HCT116 (cell line): ENCODE measurements at regions not wholly inside any gene's neighbourhood (a gene's known extent, or its start where the extent isn't known, plus 50 kb on each side); places are given as distances from the start of the nearest gene placed in this dataset.

ENCODE experiments used
- ATAC-seq: fragments of 200-7000 bp; cut with Tn5 transposase; 2 replicates; pipeline ENCODE4 v1.9.1; 2020; ENCODE audit warnings: mild to moderate bottlenecking, moderate library complexity
- BruUV-seq: library from RNA; stranded (reverse); fragments of 400-500 nt; replicated peaks from 2 replicates; lab custom pipeline; 2021; lab: Mats Ljungman, UMichigan
- CTCF ChIA-PET: fragments of 300-600 bp; sonication (Branson Sonifier 250); formaldehyde crosslinking; loops from one replicate; lab custom pipeline; 2021; ENCODE audit warnings: antibody characterized with exemption; lab: Charles Lee
- POLR2A ChIA-PET: fragments of 300-600, 350-600 bp; sonication (Branson Sonifier 250); formaldehyde crosslinking; loops from one replicate; lab custom pipeline; 2021; ENCODE audit warnings: antibody characterized with exemption; lab: Charles Lee
- RAD21 ChIA-PET, 2 experiments: fragments of 300-600 bp; sonication (Branson Sonifier 250); formaldehyde crosslinking; loops; one replicate each; lab custom pipeline; 2023; ENCODE audit warnings: low total read pairs in 2 of 2; ENCODE audit not compliant: uncharacterized antibody in 2 of 2, unreplicated experiment in 2 of 2, low non-redundant PET in 1 of 2; lab: Charles Lee
- DNase-seq: peaks from one replicate; pipeline ENCODE4 v3.0.0-alpha.2; 2010; ENCODE audit warnings: low read depth, low spot score
- H2AFZ ChIP-seq: fragments of 200-600 bp; shearing (Covaris generic), sonication (generic); 2 replicates; pipeline ENCODE4 v1.6.1; 2017; ENCODE audit warnings: low read depth, mixed run types, mixed read lengths, antibody characterized with exemption, low read length; ENCODE audit not compliant: poor library complexity, severe bottlenecking
- H3K27ac ChIP-seq: 2 replicates; pipeline ENCODE4 v1.5.1; 2012; ENCODE audit warnings: low read depth, low read length
- H3K27me3 ChIP-seq: fragments of 200-600 bp; sonication (generic); 2 replicates; pipeline ENCODE4 v1.6.1; 2016; ENCODE audit warnings: mixed run types, low read length, mixed read lengths; ENCODE audit not compliant: insufficient read depth
- H3K36me3 ChIP-seq, 2 experiments: fragments of 200-500 bp in 1 of 2; fragments of 200-600 bp in 1 of 2; sonication (Bioruptor generic) in 1 of 2; sonication (generic) in 1 of 2; 2 replicates each; pipeline versions ENCODE4 v1.5.1 to v1.6.1; 2014 to 2016; ENCODE audit warnings: low read length in 2 of 2, inconsistent platforms in 1 of 2, mixed read lengths in 1 of 2, mixed run types in 1 of 2; ENCODE audit not compliant: insufficient read depth in 2 of 2, control insufficient read depth in 1 of 2
- H3K4me1 ChIP-seq, 2 experiments: fragments of 200-600 bp in 1 of 2; sonication (generic) in 1 of 2; 2 replicates each; pipeline versions ENCODE4 v1.5.1 to v1.6.1; 2012 to 2017; ENCODE audit warnings: low read length in 2 of 2, inconsistent platforms in 1 of 2, mild to moderate bottlenecking in 1 of 2, mixed read lengths in 1 of 2, mixed run types in 1 of 2, moderate library complexity in 1 of 2; ENCODE audit not compliant: insufficient read depth in 2 of 2, control insufficient read depth in 1 of 2
- H3K4me2 ChIP-seq: fragments of 200-600 bp; sonication (generic); 2 replicates; pipeline ENCODE4 v1.6.1; 2017; ENCODE audit warnings: mixed run types, low read length, mixed read lengths
- H3K4me3 ChIP-seq, 2 experiments: fragments of 200-600 bp in 1 of 2; sonication (generic) in 1 of 2; replicated peaks in 1 of 2; 2 replicates each; pipeline ENCODE4 v1.5.1; 2011 to 2016; ENCODE audit warnings: low read length in 2 of 2, control low read depth in 1 of 2, low read depth in 1 of 2, mild to moderate bottlenecking in 1 of 2, mixed read lengths in 1 of 2, mixed run types in 1 of 2
- H3K79me2 ChIP-seq: fragments of 200-600 bp; sonication (generic); 2 replicates; pipeline ENCODE4 v1.6.1; 2017; ENCODE audit warnings: mild to moderate bottlenecking, mixed run types, low read length, moderate library complexity, mixed read lengths; ENCODE audit not compliant: insufficient read depth
- H3K9ac ChIP-seq: fragments of 200-600 bp; sonication (generic); 2 replicates; pipeline ENCODE4 v1.6.1; 2016; ENCODE audit warnings: low read length, mixed read lengths
- H3K9me2 ChIP-seq: fragments of 200-600 bp; sonication (generic), shearing (Covaris generic); 2 replicates; pipeline ENCODE4 v1.6.1; 2017; ENCODE audit warnings: mixed run types, mild to moderate bottlenecking, moderate library complexity; ENCODE audit not compliant: insufficient read depth
- H3K9me3 ChIP-seq, 2 experiments: fragments of 200-500 bp in 1 of 2; fragments of 200-600 bp in 1 of 2; sonication (Bioruptor generic) in 1 of 2; sonication (generic) in 1 of 2; 2 replicates each; pipeline ENCODE4 v1.6.1; 2014 to 2017; ENCODE audit warnings: low read length in 2 of 2, mixed read lengths in 2 of 2, inconsistent platforms in 1 of 2, low read depth in 1 of 2, mild to moderate bottlenecking in 1 of 2, mixed run types in 1 of 2, moderate library complexity in 1 of 2; ENCODE audit not compliant: control insufficient read depth in 1 of 2, insufficient read depth in 1 of 2
- H4K20me1 ChIP-seq: fragments of 200-600 bp; sonication (generic), shearing (Covaris generic); 2 replicates; pipeline ENCODE4 v1.6.1; 2017; ENCODE audit warnings: mixed run types, mild to moderate bottlenecking, moderate library complexity; ENCODE audit not compliant: insufficient read depth
- ATF3 ChIP-seq: IDR thresholded peaks from 2 replicates; pipeline ENCODE4 v1.6.1; 2012
- CBX3 ChIP-seq: IDR thresholded peaks from 2 replicates; pipeline ENCODE4 v1.6.1; 2012; ENCODE audit warnings: low read depth
- CEBPB ChIP-seq: IDR thresholded peaks from 2 replicates; pipeline ENCODE4 v1.6.1; 2012; ENCODE audit warnings: low read depth
- EGR1 ChIP-seq: IDR thresholded peaks from 2 replicates; pipeline ENCODE4 v1.6.1; 2012; ENCODE audit warnings: low read depth
- EZH2 ChIP-seq: fragments of 200-600 bp; sonication (generic); IDR thresholded peaks from 2 replicates; pipeline ENCODE4 v1.6.1; 2017; ENCODE audit warnings: antibody characterized with exemption, mixed run types
- EZH2phosphoT487 ChIP-seq: fragments of 200-600 bp; IDR thresholded peaks from 2 replicates; pipeline ENCODE4 v1.6.1; 2018; ENCODE audit warnings: antibody characterized with exemption, borderline replicate concordance
- FOSL1 ChIP-seq: IDR thresholded peaks from 2 replicates; pipeline ENCODE4 v1.6.1; 2012; ENCODE audit warnings: low read depth
- POLR2A ChIP-seq: IDR thresholded peaks from 2 replicates; pipeline ENCODE4 v1.7.0; 2011; ENCODE audit warnings: borderline replicate concordance; ENCODE audit not compliant: insufficient read depth, insufficient read length; ENCODE audit errors: extremely low read depth
- POLR2AphosphoS5 ChIP-seq: IDR thresholded peaks from 2 replicates; pipeline ENCODE4 v1.6.1; 2011; ENCODE audit warnings: mild to moderate bottlenecking, low read depth, low read length, moderate library complexity
- RAD21 ChIP-seq: IDR thresholded peaks from 2 replicates; pipeline ENCODE4 v1.6.1; 2012; ENCODE audit warnings: low read depth, mild to moderate bottlenecking
- SP1 ChIP-seq: IDR thresholded peaks from 2 replicates; pipeline ENCODE4 v1.6.1; 2012; ENCODE audit warnings: low read depth
- TCF7L2 ChIP-seq: IDR thresholded peaks from 2 replicates; pipeline ENCODE4 v1.7.0; 2011; ENCODE audit warnings: borderline replicate concordance, inconsistent platforms; ENCODE audit not compliant: insufficient read depth, insufficient read length; ENCODE audit errors: extremely low read depth
- ZFX ChIP-seq: fragments of 450-650 bp; IDR thresholded peaks from 2 replicates; pipeline ENCODE4 v1.6.1; 2017
- ZNF274 ChIP-seq: fragments of 200-500 bp; sonication (Bioruptor generic); IDR thresholded peaks from 2 replicates; pipeline ENCODE4 v1.6.1; 2014; ENCODE audit warnings: mild to moderate bottlenecking, low read depth, low read length, inconsistent platforms
- intact Hi-C: fragments of 100-400 bp; cut with micrococcal nuclease; formaldehyde crosslinking; loops from 2 replicates; pipeline ENCODE4 v1.10.0; 2022
- TF ChIP-seq, protein P1 (sequence below): IDR thresholded peaks from 2 replicates; pipeline ENCODE4 v1.6.1; 2012
- TF ChIP-seq, protein P2 (sequence below): IDR thresholded peaks from 2 replicates; pipeline ENCODE4 v1.6.1; 2011; ENCODE audit warnings: mild to moderate bottlenecking, low read length, moderate library complexity; ENCODE audit not compliant: insufficient replicate concordance; ENCODE audit errors: extremely low read depth
- TF ChIP-seq, protein P3 (sequence below), 3 experiments: fragments of 200-600 bp in 1 of 3; sonication (generic) in 1 of 3; IDR thresholded peaks in 2 of 3; conservative IDR thresholded peaks in 1 of 3; 2 replicates each; pipeline ENCODE4 v1.5.1; 2012 to 2017; ENCODE audit warnings: low read depth in 2 of 3, low read length in 2 of 3, antibody characterized with exemption in 1 of 3, borderline replicate concordance in 1 of 3, control low read depth in 1 of 3, mild to moderate bottlenecking in 1 of 3, mixed read lengths in 1 of 3, mixed run types in 1 of 3, moderate library complexity in 1 of 3; ENCODE audit not compliant: insufficient read depth in 1 of 3
- TF ChIP-seq, protein P4 (sequence below): IDR thresholded peaks from 2 replicates; pipeline ENCODE4 v1.6.1; 2012; ENCODE audit warnings: low read depth

GRCh38 chr19:32154418-32154817, 191.0 kb upstream of the ZNF507 start (continued):
- TF ChIP-seq POLR2AphosphoS5 (no peak), RAD21 (no peak), ZNF274 (no peak), ZFX (no peak)
- TF ChIP-seq, protein P1, sequence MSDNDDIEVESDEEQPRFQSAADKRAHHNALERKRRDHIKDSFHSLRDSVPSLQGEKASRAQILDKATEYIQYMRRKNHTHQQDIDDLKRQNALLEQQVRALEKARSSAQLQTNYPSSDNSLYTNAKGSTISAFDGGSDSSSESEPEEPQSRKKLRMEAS, result no peak
- TF ChIP-seq, all 23 proteins: peak for 0

DNA sequence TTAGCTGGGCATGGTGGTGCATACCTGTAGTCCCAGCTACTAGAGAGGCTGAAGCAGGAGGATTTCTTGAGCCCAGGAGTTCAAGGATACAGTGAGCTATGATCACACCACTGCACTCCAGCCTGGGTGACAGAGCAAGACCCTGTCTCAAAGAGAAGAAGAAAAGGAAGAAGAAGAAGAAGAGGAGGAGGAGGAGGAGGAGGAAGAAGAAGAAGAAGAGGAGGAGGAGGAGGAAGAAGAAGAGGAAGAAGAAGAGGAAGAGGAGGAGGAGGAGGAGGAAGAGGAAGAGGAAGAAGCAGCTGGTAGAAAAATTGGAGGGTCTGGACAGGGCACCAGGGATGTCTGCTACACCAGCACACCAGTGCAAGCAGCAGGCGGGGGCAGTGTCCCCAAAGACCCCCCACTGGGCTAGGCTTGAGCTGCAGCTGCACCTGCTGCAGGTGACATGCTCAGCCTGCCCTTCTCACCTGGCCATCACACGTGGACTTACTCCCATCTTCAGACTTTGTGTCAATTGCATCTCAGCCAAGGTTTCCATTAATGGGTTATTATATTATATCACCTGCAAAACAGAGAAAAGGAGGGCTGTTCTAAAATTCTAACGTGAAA, 180.9 kb upstream of the ZNF507 start:
- H2AFZ ChIP-seq, result no peak overlapping the region
- no peak for DNase-seq
- ATAC-seq, result no peak
- no peak overlapping the region for H3K4me2 ChIP-seq
- H3K79me2 ChIP-seq, result no peaks in the 10 kb centered on the region
- no peaks in the 10 kb centered on the region for H3K4me1 ChIP-seq
- no peak overlapping the region for H3K9ac ChIP-seq
- RAD21 ChIA-PET, result no interaction called here
- H3K9me2 ChIP-seq, result no peaks in the 10 kb centered on the region
- POLR2A ChIA-PET, result no interaction called here
- intact Hi-C loops, result no loop called here
- H3K27me3 ChIP-seq, result no peaks in the 10 kb centered on the region
- BruUV-seq, result no TSS peak
- no peak overlapping the region for H3K27ac ChIP-seq
- H3K36me3 ChIP-seq, result no peaks in the 10 kb centered on the region
- no peaks in the 10 kb centered on the region for H4K20me1 ChIP-seq
- H3K4me3 ChIP-seq, result no peak overlapping the region
- no peaks in the 10 kb centered on the region; a peak in 1 of 4 replicates for H3K9me3 ChIP-seq
- CTCF ChIA-PET, result no interaction called here
- TF ChIP-seq EGR1 (no peak), POLR2A (no peak), FOSL1 (no peak), EZH2 (no peak), TCF7L2 (no peak), SP1 (no peak), EZH2phosphoT487 (no peak), ATF3 (no peak), CEBPB (no peak), CBX3 (no peak)
- TF ChIP-seq, protein P2, sequence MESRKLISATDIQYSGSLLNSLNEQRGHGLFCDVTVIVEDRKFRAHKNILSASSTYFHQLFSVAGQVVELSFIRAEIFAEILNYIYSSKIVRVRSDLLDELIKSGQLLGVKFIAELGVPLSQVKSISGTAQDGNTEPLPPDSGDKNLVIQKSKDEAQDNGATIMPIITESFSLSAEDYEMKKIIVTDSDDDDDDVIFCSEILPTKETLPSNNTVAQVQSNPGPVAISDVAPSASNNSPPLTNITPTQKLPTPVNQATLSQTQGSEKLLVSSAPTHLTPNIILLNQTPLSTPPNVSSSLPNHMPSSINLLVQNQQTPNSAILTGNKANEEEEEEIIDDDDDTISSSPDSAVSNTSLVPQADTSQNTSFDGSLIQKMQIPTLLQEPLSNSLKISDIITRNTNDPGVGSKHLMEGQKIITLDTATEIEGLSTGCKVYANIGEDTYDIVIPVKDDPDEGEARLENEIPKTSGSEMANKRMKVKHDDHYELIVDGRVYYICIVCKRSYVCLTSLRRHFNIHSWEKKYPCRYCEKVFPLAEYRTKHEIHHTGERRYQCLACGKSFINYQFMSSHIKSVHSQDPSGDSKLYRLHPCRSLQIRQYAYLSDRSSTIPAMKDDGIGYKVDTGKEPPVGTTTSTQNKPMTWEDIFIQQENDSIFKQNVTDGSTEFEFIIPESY, result no peak
- TF ChIP-seq, protein P1, result no peak
- TF ChIP-seq, protein P3, sequence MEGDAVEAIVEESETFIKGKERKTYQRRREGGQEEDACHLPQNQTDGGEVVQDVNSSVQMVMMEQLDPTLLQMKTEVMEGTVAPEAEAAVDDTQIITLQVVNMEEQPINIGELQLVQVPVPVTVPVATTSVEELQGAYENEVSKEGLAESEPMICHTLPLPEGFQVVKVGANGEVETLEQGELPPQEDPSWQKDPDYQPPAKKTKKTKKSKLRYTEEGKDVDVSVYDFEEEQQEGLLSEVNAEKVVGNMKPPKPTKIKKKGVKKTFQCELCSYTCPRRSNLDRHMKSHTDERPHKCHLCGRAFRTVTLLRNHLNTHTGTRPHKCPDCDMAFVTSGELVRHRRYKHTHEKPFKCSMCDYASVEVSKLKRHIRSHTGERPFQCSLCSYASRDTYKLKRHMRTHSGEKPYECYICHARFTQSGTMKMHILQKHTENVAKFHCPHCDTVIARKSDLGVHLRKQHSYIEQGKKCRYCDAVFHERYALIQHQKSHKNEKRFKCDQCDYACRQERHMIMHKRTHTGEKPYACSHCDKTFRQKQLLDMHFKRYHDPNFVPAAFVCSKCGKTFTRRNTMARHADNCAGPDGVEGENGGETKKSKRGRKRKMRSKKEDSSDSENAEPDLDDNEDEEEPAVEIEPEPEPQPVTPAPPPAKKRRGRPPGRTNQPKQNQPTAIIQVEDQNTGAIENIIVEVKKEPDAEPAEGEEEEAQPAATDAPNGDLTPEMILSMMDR (IDR thresholded peaks at IDR 0.05 in 2 of 3, conservative IDR thresholded peaks at IDR 0.05 in 1 of 3; ENCODE audit: borderline replicate concordance in 1 of 3, insufficient read depth in 1 of 3, low read depth in 2 of 3, low read length in 2 of 3), result no peak
- TF ChIP-seq, protein P4, sequence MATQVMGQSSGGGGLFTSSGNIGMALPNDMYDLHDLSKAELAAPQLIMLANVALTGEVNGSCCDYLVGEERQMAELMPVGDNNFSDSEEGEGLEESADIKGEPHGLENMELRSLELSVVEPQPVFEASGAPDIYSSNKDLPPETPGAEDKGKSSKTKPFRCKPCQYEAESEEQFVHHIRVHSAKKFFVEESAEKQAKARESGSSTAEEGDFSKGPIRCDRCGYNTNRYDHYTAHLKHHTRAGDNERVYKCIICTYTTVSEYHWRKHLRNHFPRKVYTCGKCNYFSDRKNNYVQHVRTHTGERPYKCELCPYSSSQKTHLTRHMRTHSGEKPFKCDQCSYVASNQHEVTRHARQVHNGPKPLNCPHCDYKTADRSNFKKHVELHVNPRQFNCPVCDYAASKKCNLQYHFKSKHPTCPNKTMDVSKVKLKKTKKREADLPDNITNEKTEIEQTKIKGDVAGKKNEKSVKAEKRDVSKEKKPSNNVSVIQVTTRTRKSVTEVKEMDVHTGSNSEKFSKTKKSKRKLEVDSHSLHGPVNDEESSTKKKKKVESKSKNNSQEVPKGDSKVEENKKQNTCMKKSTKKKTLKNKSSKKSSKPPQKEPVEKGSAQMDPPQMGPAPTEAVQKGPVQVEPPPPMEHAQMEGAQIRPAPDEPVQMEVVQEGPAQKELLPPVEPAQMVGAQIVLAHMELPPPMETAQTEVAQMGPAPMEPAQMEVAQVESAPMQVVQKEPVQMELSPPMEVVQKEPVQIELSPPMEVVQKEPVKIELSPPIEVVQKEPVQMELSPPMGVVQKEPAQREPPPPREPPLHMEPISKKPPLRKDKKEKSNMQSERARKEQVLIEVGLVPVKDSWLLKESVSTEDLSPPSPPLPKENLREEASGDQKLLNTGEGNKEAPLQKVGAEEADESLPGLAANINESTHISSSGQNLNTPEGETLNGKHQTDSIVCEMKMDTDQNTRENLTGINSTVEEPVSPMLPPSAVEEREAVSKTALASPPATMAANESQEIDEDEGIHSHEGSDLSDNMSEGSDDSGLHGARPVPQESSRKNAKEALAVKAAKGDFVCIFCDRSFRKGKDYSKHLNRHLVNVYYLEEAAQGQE, result no peak
